ENCODE measurements at regions not wholly inside any gene's neighbourhood (a gene's known extent, or its start where the extent isn't known, plus 50 kb on each side); places are given as distances from the start of the nearest gene placed in this dataset.

DNA sequence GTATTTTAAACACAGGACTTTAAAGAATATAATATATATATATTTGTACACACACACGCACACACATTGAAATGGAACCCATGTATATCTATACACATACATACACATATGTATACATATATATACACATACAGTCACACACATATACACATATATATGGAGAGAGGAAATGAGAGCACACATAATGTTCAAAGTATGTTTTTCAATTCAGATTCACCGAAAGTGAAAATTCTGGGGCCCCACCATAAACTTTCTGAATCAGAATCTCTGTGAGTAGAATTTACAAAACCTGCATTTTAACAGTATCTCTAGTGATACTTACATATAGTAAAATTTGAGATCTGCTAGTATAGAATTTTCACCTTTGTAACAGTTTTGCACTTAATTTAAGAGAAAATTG lies 60.4 kb upstream of the OBI1 start:
- Histone ChIP-seq H3K9me3 (ENCODE audit: control insufficient read depth, insufficient read depth, low read depth, low read length) (no peaks in the 10 kb centered on the region), H3K4me1 (ENCODE audit: control insufficient read depth, insufficient read depth, low read length) (no peaks in the 10 kb centered on the region), H3K27me3 (ENCODE audit: control insufficient read depth, insufficient read depth, low read length) (no peaks in the 10 kb centered on the region), H3K4me3 (ENCODE audit: low read depth in 2 of 2, low read length in 2 of 2) (no peak overlapping the region), H3K36me3 (ENCODE audit: control insufficient read depth, insufficient read depth, low read length) (no peaks in the 10 kb centered on the region), H3K27ac (ENCODE audit: low read length) (no peak overlapping the region)
- in situ Hi-C loops (cut with HindIII; ENCODE audit: low pct_unique_long_range_greater_than_20kb, low sequenced_read_pairs) = no loop called here
- TF ChIP-seq, protein P1, sequence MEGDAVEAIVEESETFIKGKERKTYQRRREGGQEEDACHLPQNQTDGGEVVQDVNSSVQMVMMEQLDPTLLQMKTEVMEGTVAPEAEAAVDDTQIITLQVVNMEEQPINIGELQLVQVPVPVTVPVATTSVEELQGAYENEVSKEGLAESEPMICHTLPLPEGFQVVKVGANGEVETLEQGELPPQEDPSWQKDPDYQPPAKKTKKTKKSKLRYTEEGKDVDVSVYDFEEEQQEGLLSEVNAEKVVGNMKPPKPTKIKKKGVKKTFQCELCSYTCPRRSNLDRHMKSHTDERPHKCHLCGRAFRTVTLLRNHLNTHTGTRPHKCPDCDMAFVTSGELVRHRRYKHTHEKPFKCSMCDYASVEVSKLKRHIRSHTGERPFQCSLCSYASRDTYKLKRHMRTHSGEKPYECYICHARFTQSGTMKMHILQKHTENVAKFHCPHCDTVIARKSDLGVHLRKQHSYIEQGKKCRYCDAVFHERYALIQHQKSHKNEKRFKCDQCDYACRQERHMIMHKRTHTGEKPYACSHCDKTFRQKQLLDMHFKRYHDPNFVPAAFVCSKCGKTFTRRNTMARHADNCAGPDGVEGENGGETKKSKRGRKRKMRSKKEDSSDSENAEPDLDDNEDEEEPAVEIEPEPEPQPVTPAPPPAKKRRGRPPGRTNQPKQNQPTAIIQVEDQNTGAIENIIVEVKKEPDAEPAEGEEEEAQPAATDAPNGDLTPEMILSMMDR (IDR thresholded peaks at IDR 0.05) = no peak
- TF ChIP-seq TCF7L2 (IDR thresholded peaks at IDR 0.05; ENCODE audit: low read depth, low read length) = no peak
- TF ChIP-seq, protein P2, sequence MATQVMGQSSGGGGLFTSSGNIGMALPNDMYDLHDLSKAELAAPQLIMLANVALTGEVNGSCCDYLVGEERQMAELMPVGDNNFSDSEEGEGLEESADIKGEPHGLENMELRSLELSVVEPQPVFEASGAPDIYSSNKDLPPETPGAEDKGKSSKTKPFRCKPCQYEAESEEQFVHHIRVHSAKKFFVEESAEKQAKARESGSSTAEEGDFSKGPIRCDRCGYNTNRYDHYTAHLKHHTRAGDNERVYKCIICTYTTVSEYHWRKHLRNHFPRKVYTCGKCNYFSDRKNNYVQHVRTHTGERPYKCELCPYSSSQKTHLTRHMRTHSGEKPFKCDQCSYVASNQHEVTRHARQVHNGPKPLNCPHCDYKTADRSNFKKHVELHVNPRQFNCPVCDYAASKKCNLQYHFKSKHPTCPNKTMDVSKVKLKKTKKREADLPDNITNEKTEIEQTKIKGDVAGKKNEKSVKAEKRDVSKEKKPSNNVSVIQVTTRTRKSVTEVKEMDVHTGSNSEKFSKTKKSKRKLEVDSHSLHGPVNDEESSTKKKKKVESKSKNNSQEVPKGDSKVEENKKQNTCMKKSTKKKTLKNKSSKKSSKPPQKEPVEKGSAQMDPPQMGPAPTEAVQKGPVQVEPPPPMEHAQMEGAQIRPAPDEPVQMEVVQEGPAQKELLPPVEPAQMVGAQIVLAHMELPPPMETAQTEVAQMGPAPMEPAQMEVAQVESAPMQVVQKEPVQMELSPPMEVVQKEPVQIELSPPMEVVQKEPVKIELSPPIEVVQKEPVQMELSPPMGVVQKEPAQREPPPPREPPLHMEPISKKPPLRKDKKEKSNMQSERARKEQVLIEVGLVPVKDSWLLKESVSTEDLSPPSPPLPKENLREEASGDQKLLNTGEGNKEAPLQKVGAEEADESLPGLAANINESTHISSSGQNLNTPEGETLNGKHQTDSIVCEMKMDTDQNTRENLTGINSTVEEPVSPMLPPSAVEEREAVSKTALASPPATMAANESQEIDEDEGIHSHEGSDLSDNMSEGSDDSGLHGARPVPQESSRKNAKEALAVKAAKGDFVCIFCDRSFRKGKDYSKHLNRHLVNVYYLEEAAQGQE (IDR thresholded peaks at IDR 0.05; ENCODE audit: insufficient read depth in 1 of 2, low read depth in 2 of 2, low read length in 1 of 2) = no peak
- TF ChIP-seq SIN3A (IDR thresholded peaks at IDR 0.05; ENCODE audit: borderline replicate concordance, insufficient read depth, low read depth, low read length) = no peak
- TF ChIP-seq POLR2AphosphoS5 (IDR thresholded peaks at IDR 0.05; ENCODE audit: low read depth, low read length) = no peak
- DNase-seq (ENCODE audit: low read depth, low spot score) = no peak
- ChIA-PET CTCF (no interaction called here), POLR2A (no interaction called here)
- ATAC-seq = no peak
- intact Hi-C loops (cut with micrococcal nuclease; ENCODE audit: unreplicated experiment) = no loop called here
- no TSS peak for BruUV-seq (replicated peaks)

- no peaks in the 10 kb centered on the region for H3K27me3 ChIP-seq (ENCODE audit: control insufficient read depth, insufficient read depth, low read length)
- TF ChIP-seq, protein P1 (IDR thresholded peaks at IDR 0.05) = no peak
- no peak for TF ChIP-seq POLR2AphosphoS5 (IDR thresholded peaks at IDR 0.05; ENCODE audit: low read depth, low read length)
- no peak for TF ChIP-seq SIN3A (IDR thresholded peaks at IDR 0.05; ENCODE audit: borderline replicate concordance, insufficient read depth, low read depth, low read length)
- TF ChIP-seq, protein P2 (IDR thresholded peaks at IDR 0.05; ENCODE audit: insufficient read depth in 1 of 2, low read depth in 2 of 2, low read length in 1 of 2) = no peak
- TF ChIP-seq TCF7L2 (IDR thresholded peaks at IDR 0.05; ENCODE audit: low read depth, low read length) = no peak
- H3K4me1 ChIP-seq (ENCODE audit: control insufficient read depth, insufficient read depth, low read length) = no peaks in the 10 kb centered on the region
- no peak for DNase-seq (ENCODE audit: low read depth, low spot score)
- in situ Hi-C loops (cut with HindIII; ENCODE audit: low pct_unique_long_range_greater_than_20kb, low sequenced_read_pairs) (no loop called here), intact Hi-C loops (cut with micrococcal nuclease; ENCODE audit: unreplicated experiment) (no loop called here)
- H3K27ac ChIP-seq (ENCODE audit: low read length) = no peak overlapping the region
- no peak for ATAC-seq
- BruUV-seq (replicated peaks) = no TSS peak
- CTCF ChIA-PET = no interaction called here
- POLR2A ChIA-PET = no interaction called here
- no peak overlapping the region for H3K4me3 ChIP-seq (ENCODE audit: low read depth in 2 of 2, low read length in 2 of 2)
- H3K36me3 ChIP-seq (ENCODE audit: control insufficient read depth, insufficient read depth, low read length) = no peaks in the 10 kb centered on the region
- no peaks in the 10 kb centered on the region for H3K9me3 ChIP-seq (ENCODE audit: control insufficient read depth, insufficient read depth, low read depth, low read length)
Observed at GRCh38 chr13:78714717-78715116, 55.8 kb upstream of the OBI1 start.

Measured in Panc1 (cell line).